ENCODE measurements at regions not wholly inside any gene's neighbourhood (a gene's known extent, or its start where the extent isn't known, plus 50 kb on each side); places are given as distances from the start of the nearest gene placed in this dataset.

GRCh38 chr18:53739700-53740099, 484.8 kb downstream of the MBD2 start:
- H3K9me3 Mint-ChIP-seq: peaks cover 7 to 9% of the 10 kb centered on the region in 2 donors
- H3K27ac Mint-ChIP-seq: no peak overlapping the region
- no peaks in the 10 kb centered on the region for H3K4me1 Mint-ChIP-seq (ENCODE audit: low read depth in 2 of 2)
- DNase-seq (no peak), ATAC-seq (replicated peaks) (no peak)
- H3K36me3 Mint-ChIP-seq (ENCODE audit: insufficient read depth): no peaks in the 10 kb centered on the region
- no peak overlapping the region for H3K4me3 Mint-ChIP-seq
- H3K27me3 Mint-ChIP-seq: no peaks in the 10 kb centered on the region

GRCh38 chr18:53735526-53735925, 488.9 kb downstream of the MBD2 start:
- H3K27ac Mint-ChIP-seq: no peak overlapping the region
- ATAC-seq (replicated peaks): no peak
- no peaks in the 10 kb centered on the region for H3K36me3 Mint-ChIP-seq (ENCODE audit: insufficient read depth)
- DNase-seq: no peak
- H3K27me3 Mint-ChIP-seq: no peaks in the 10 kb centered on the region
- no peaks in the 10 kb centered on the region for H3K4me1 Mint-ChIP-seq (ENCODE audit: low read depth in 2 of 2)
- H3K4me3 Mint-ChIP-seq: no peak overlapping the region
- H3K9me3 Mint-ChIP-seq: peaks cover 3 to 24% of the 10 kb centered on the region in 2 donors

DNA sequence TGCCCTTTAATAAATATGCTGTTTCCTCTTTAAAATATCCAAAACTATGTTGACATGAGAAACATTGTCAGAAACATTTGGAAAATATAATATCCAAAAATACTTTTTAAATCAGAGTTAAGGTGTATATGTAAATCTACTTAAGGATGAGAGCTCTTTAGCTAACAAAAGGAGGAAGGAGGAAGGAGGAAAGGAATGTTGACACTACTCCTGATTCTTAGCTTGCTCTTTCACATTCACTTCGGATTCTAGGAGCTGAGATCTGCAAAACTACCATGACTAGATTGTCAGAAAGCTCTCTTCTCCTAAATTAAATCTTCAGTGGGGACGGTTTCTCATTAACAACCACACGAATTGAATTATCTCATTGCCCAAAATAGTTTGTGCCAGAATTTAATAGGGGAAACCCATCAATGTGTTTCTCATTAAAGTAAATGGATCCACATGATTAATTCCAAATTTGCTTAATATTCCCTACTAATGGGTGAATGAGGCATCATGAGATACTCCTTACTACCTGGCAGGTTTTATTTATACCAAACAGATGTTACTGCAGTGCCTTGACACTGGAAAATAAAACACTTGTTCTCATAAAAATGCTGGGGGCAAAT, 509.1 kb downstream of the MBD2 start:
- Mint-ChIP-seq H3K36me3 (ENCODE audit: insufficient read depth) (no peaks in the 10 kb centered on the region), H3K4me3 (no peak overlapping the region), H3K27me3 (no peaks in the 10 kb centered on the region), H3K9me3 (peaks cover 8 to 16% of the 10 kb centered on the region in 2 donors), H3K4me1 (ENCODE audit: low read depth in 2 of 2) (no peaks in the 10 kb centered on the region), H3K27ac (no peak overlapping the region)
- DNase-seq (no peak), ATAC-seq (replicated peaks) (no peak)

DNA sequence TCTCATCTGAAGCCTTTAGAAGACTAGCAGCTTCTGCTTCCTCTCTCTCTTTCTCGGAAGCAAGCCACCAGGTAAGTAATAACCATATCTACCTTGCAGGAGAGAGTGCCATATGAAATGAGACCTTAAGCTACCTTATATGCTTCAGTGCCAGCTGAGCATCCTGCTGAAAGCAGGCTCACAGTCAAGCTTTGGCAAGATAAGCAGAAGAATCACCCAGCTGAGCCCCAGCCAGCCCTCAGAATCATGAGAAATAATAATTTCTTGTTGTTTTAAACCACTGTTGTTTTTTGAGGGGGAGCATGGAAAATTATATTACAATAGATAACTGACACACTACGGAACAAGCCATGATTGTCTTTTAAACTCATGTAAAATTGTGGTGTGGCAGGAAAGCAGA, 514.4 kb downstream of the MBD2 start:
- ATAC-seq (replicated peaks) (no peak), DNase-seq (no peak)
- H3K27me3 Mint-ChIP-seq: no peaks in the 10 kb centered on the region
- H3K4me1 Mint-ChIP-seq (ENCODE audit: low read depth in 2 of 2): no peaks in the 10 kb centered on the region
- H3K27ac Mint-ChIP-seq: no peak overlapping the region
- H3K9me3 Mint-ChIP-seq: peaks cover 3 to 6% of the 10 kb centered on the region in 2 donors
- no peaks in the 10 kb centered on the region for H3K36me3 Mint-ChIP-seq (ENCODE audit: insufficient read depth)
- H3K4me3 Mint-ChIP-seq: no peak overlapping the region

GRCh38 chr18:53702480-53702879, 522.0 kb downstream of the MBD2 start:
- Mint-ChIP-seq H3K36me3 (ENCODE audit: insufficient read depth) (no peaks in the 10 kb centered on the region), H3K9me3 (peaks cover 0 to 3% of the 10 kb centered on the region in 2 donors), H3K27me3 (no peaks in the 10 kb centered on the region), H3K27ac (no peak overlapping the region), H3K4me3 (no peak overlapping the region), H3K4me1 (ENCODE audit: low read depth in 2 of 2) (no peaks in the 10 kb centered on the region)
- ATAC-seq (replicated peaks): no peak
- no peak for DNase-seq

GRCh38 chr18:53701697-53702096, 522.8 kb downstream of the MBD2 start:
- no peaks in the 10 kb centered on the region for H3K4me1 Mint-ChIP-seq (ENCODE audit: low read depth in 2 of 2)
- no peaks in the 10 kb centered on the region for H3K36me3 Mint-ChIP-seq (ENCODE audit: insufficient read depth)
- H3K27me3 Mint-ChIP-seq: no peaks in the 10 kb centered on the region
- no peak for DNase-seq
- no peak for ATAC-seq (replicated peaks)
- no peak overlapping the region for H3K27ac Mint-ChIP-seq
- no peak overlapping the region for H3K4me3 Mint-ChIP-seq
- peaks cover 0 to 3% of the 10 kb centered on the region in 2 donors for H3K9me3 Mint-ChIP-seq

DNA sequence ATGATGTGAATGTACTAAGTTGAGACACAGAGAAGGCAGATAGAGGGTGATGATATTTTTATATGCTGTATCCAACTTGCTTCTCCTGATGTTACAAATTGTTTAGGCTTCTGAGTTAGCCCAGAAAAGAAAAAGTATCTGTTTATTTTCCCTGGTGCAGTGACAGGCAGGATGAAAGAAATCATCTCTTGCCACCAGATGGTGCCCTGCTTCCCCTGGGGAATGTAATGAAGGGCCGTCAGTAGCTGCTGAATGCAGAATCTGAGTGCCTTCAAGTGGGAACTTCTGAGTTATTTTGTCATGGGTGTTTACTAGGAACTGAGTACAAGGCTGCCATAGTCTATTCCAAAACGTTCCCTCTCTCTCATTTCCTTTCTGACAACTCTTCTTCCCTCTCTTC, 525.6 kb downstream of the MBD2 start:
- H3K4me3 Mint-ChIP-seq: no peak overlapping the region
- DNase-seq (no peak), ATAC-seq (replicated peaks) (no peak)
- no peak overlapping the region for H3K27ac Mint-ChIP-seq
- H3K27me3 Mint-ChIP-seq: no peaks in the 10 kb centered on the region
- peaks cover 1 to 8% of the 10 kb centered on the region in 2 donors for H3K9me3 Mint-ChIP-seq
- H3K36me3 Mint-ChIP-seq (ENCODE audit: insufficient read depth): no peaks in the 10 kb centered on the region
- H3K4me1 Mint-ChIP-seq (ENCODE audit: low read depth in 2 of 2): no peaks in the 10 kb centered on the region

- no peak for ATAC-seq (replicated peaks)
- Mint-ChIP-seq H3K27ac (no peak overlapping the region), H3K27me3 (no peaks in the 10 kb centered on the region), H3K36me3 (ENCODE audit: insufficient read depth) (no peaks in the 10 kb centered on the region), H3K4me3 (no peak overlapping the region), H3K4me1 (ENCODE audit: low read depth in 2 of 2) (no peaks in the 10 kb centered on the region), H3K9me3 (peaks cover 11 to 15% of the 10 kb centered on the region in 2 donors)
- no peak for DNase-seq
Observed at GRCh38 chr18:53689886-53690285, 534.6 kb downstream of the MBD2 start.

DNA sequence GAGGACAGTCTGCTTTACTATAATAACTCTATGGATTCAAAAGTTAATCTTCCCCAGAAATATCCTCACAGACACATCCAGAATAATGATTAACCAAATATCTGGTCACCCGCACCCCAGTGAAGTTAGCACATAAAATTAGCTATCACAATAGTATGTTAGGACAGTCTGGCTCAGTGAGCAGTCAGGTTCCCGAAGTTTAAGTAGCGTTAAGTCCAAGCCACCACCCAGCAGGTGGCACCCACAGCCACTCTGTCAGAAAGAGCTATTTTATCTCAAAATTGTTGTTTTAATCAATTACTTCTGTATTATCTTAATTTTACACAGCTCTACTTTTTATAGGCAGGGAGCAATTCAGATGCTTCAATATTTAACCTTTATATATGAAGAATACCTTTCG, 537.5 kb downstream of the MBD2 start:
- Mint-ChIP-seq H3K9me3 (peaks cover 10 to 16% of the 10 kb centered on the region in 2 donors), H3K4me1 (ENCODE audit: low read depth in 2 of 2) (no peaks in the 10 kb centered on the region), H3K27me3 (no peaks in the 10 kb centered on the region), H3K27ac (no peak overlapping the region), H3K36me3 (ENCODE audit: insufficient read depth) (no peaks in the 10 kb centered on the region), H3K4me3 (no peak overlapping the region)
- no peak for ATAC-seq (replicated peaks)
- DNase-seq: no peak

- no peaks in the 10 kb centered on the region for H3K36me3 Mint-ChIP-seq (ENCODE audit: insufficient read depth)
- H3K4me3 Mint-ChIP-seq: no peak overlapping the region
- DNase-seq (no peak), ATAC-seq (replicated peaks) (no peak)
- no peak overlapping the region for H3K27ac Mint-ChIP-seq
- H3K9me3 Mint-ChIP-seq: peaks cover 3 to 7% of the 10 kb centered on the region in 2 donors
- no peaks in the 10 kb centered on the region for H3K27me3 Mint-ChIP-seq
- H3K4me1 Mint-ChIP-seq (ENCODE audit: low read depth in 2 of 2): no peaks in the 10 kb centered on the region
Observed at GRCh38 chr18:53682796-53683195, 541.7 kb downstream of the MBD2 start.

- Mint-ChIP-seq H3K36me3 (ENCODE audit: insufficient read depth) (no peaks in the 10 kb centered on the region), H3K4me3 (no peak overlapping the region), H3K27ac (no peak overlapping the region), H3K4me1 (ENCODE audit: low read depth in 2 of 2) (no peaks in the 10 kb centered on the region), H3K27me3 (no peaks in the 10 kb centered on the region), H3K9me3 (peaks cover 0 to 1% of the 10 kb centered on the region in 2 donors)
- no peak for ATAC-seq (replicated peaks)
- no peak for DNase-seq
Observed at GRCh38 chr18:53677480-53677879, 547.0 kb downstream of the MBD2 start.

GRCh38 chr18:53665701-53666100, 558.8 kb downstream of the MBD2 start:
- DNase-seq: no peak
- Mint-ChIP-seq H3K4me1 (ENCODE audit: low read depth in 2 of 2) (no peaks in the 10 kb centered on the region), H3K4me3 (no peak overlapping the region), H3K9me3 (peaks cover 7 to 19% of the 10 kb centered on the region in 2 donors), H3K27ac (no peak overlapping the region), H3K27me3 (no peaks in the 10 kb centered on the region), H3K36me3 (ENCODE audit: insufficient read depth) (no peaks in the 10 kb centered on the region)
- ATAC-seq (replicated peaks): no peak

GRCh38 chr18:53664575-53664974, 559.9 kb downstream of the MBD2 start:
- ATAC-seq (replicated peaks): no peak
- DNase-seq: no peak
- no peak overlapping the region for H3K27ac Mint-ChIP-seq
- H3K9me3 Mint-ChIP-seq: peaks cover 7 to 19% of the 10 kb centered on the region in 2 donors
- H3K4me1 Mint-ChIP-seq (ENCODE audit: low read depth in 2 of 2): no peaks in the 10 kb centered on the region
- no peaks in the 10 kb centered on the region for H3K27me3 Mint-ChIP-seq
- no peaks in the 10 kb centered on the region for H3K36me3 Mint-ChIP-seq (ENCODE audit: insufficient read depth)
- H3K4me3 Mint-ChIP-seq: no peak overlapping the region

DNA sequence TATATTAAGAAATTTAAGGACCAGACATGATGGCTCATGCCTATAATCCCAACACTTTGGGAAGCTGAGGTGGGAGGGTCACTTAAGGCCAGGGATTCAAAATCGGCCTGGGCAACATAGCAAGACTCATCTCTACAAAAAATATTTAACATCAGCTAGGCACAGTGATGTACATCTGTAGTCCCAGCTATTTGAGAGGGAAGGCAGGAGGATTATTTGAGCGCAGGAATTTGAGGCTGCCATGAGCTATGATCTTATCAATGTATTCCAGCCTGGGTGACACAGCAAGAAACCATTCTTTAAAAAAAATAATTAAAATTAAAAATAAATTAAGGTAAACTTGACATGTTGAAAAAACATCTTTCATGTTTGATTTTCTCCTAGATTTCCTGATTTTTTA, 564.2 kb downstream of the MBD2 start:
- Mint-ChIP-seq H3K27me3 (no peaks in the 10 kb centered on the region), H3K4me1 (ENCODE audit: low read depth in 2 of 2) (no peaks in the 10 kb centered on the region), H3K27ac (no peak overlapping the region), H3K4me3 (no peak overlapping the region), H3K36me3 (ENCODE audit: insufficient read depth) (no peaks in the 10 kb centered on the region), H3K9me3 (peaks cover 10 to 18% of the 10 kb centered on the region in 2 donors)
- DNase-seq (no peak), ATAC-seq (replicated peaks) (no peak)

DNA sequence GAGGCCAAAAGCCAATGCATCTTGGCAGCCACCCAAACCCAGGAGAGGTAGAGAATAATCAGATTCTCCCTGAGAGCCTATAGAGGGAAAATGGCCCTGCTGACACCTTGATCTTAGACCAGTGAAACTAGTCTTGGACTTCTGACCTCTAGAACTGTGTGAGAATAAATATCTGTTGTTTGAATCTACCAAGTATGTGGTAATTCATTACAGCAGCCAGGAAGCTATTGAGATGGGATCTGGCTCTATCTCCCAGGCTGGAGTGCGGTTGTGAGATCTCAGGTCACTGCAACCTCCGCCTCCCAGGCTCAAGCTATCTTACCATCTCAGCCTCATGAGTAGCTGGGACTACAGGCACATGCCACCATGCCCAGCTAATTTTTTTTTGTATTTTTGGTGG, 567.2 kb downstream of the MBD2 start:
- ATAC-seq (replicated peaks): no peak
- H3K27me3 Mint-ChIP-seq: no peaks in the 10 kb centered on the region

More for the DNA sequence above, 567.2 kb downstream of the MBD2 start:
- no peaks in the 10 kb centered on the region for H3K36me3 Mint-ChIP-seq (ENCODE audit: insufficient read depth)
- H3K9me3 Mint-ChIP-seq: peaks cover 10 to 29% of the 10 kb centered on the region in 2 donors
- no peak overlapping the region for H3K27ac Mint-ChIP-seq
- no peaks in the 10 kb centered on the region for H3K4me1 Mint-ChIP-seq (ENCODE audit: low read depth in 2 of 2)
- H3K4me3 Mint-ChIP-seq: no peak overlapping the region
- no peak for DNase-seq

Data from effector memory CD8-positive, alpha-beta T cell (primary cell).